ENCODE measurements at regions not wholly inside any gene's neighbourhood (a gene's known extent, or its start where the extent isn't known, plus 50 kb on each side); places are given as distances from the start of the nearest gene placed in this dataset.

GRCh38 chr2:71934320-71934593, 213.4 kb downstream of the CYP26B1 start:
- no peak overlapping the region for H3K4me2 ChIP-seq
- CTCF ChIA-PET = interaction anchor here (0.6 to 2.8 kb wide), 6 partner anchors 9 to 640 kb away, joined by 3 to 17 read pairs (median 4); no protein-coding TSS in a partner anchor
- no peaks in the 10 kb centered on the region for H3K79me2 ChIP-seq (ENCODE audit: insufficient read depth)
- H3F3A ChIP-seq (replicated peaks; ENCODE audit: insufficient read depth) = no peaks in the 10 kb centered on the region
- no peak overlapping the region for H3K4me3 ChIP-seq (ENCODE audit: low read depth in 2 of 2, low read length in 1 of 2)
- DNase-seq = no peak
- POLR2A ChIA-PET = no interaction called here
- H2AFZ ChIP-seq (ENCODE audit: low read depth) = no peak overlapping the region
- no peak overlapping the region for H3K9ac ChIP-seq
- H3K9me2 ChIP-seq = no peaks in the 10 kb centered on the region
- H3K27ac ChIP-seq (ENCODE audit: low read depth in 2 of 2, low read length in 1 of 2) = no peak overlapping the region
- H3K36me3 ChIP-seq (replicated peaks in 1 of 2; ENCODE audit: control insufficient read depth in 1 of 2, insufficient read depth in 2 of 2, low read length in 1 of 2) = no peaks in the 10 kb centered on the region
- 89% methylated on average over 1 of the region's 2 CpGs for WGBS (ENCODE audit: low lambda C conversion rate)
- H3K4me1 ChIP-seq (ENCODE audit: control insufficient read depth in 1 of 2, insufficient read depth in 2 of 2, low read depth in 1 of 2, low read length in 1 of 2) = peaks cover 0 to 10% of the 10 kb centered on the region in 2 experiments; a peak in 1 of 4 replicates
- no peaks in the 10 kb centered on the region for H3K27me3 ChIP-seq (ENCODE audit: insufficient read depth)
- TF ChIP-seq, protein P1, sequence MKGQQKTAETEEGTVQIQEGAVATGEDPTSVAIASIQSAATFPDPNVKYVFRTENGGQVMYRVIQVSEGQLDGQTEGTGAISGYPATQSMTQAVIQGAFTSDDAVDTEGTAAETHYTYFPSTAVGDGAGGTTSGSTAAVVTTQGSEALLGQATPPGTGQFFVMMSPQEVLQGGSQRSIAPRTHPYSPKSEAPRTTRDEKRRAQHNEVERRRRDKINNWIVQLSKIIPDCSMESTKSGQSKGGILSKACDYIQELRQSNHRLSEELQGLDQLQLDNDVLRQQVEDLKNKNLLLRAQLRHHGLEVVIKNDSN (IDR thresholded peaks at IDR 0.05; ENCODE audit: borderline replicate concordance, low read depth) = no peak
- no peak for TF ChIP-seq TAF1 (IDR thresholded peaks at IDR 0.05; ENCODE audit: borderline replicate concordance, low read depth, low read length)
- TF ChIP-seq GATA2 (CRISPR knock-in tag; IDR thresholded peaks at IDR 0.05) = no peak
- no peak for TF ChIP-seq SIN3A (IDR thresholded peaks at IDR 0.05; ENCODE audit: borderline replicate concordance, low read depth, low read length)
- TF ChIP-seq EZH2phosphoT487 (IDR thresholded peaks at IDR 0.05; ENCODE audit: borderline replicate concordance, low read depth) = no peak
- TF ChIP-seq USF2 (IDR thresholded peaks at IDR 0.05; ENCODE audit: borderline replicate concordance, low read depth, low read length) = no peak
- no peak for TF ChIP-seq POLR2AphosphoS5 (IDR thresholded peaks at IDR 0.05; ENCODE audit: low read depth, low read length)
- TF ChIP-seq ELF1 (IDR thresholded peaks at IDR 0.05) = no peak
- no peak for TF ChIP-seq RAD21 (IDR thresholded peaks at IDR 0.05; ENCODE audit: low read length)
- TF ChIP-seq TEAD4 (IDR thresholded peaks at IDR 0.05; ENCODE audit: borderline replicate concordance, insufficient read depth) = no peak
- no peak for TF ChIP-seq JUND (IDR thresholded peaks at IDR 0.05)
- TF ChIP-seq SMC3 (IDR thresholded peaks at IDR 0.05; ENCODE audit: low read depth, low read length) = no peak
- no peak for TF ChIP-seq NRF1 (IDR thresholded peaks at IDR 0.05; ENCODE audit: low read depth, low read length)
- no peak for TF ChIP-seq REST (IDR thresholded peaks at IDR 0.05; ENCODE audit: low read depth, low read length)
- TF ChIP-seq RXRA (IDR thresholded peaks at IDR 0.05; ENCODE audit: borderline replicate concordance, low read depth) = no peak
- no peak for TF ChIP-seq CHD2 (IDR thresholded peaks at IDR 0.05; ENCODE audit: low read length, partially characterized antibody)
- H4K20me1 ChIP-seq (ENCODE audit: insufficient read depth) = no peaks in the 10 kb centered on the region
- H3K9me3 ChIP-seq = no peaks in the 10 kb centered on the region

All from SK-N-SH (cell line).